ENCODE measurements at regions not wholly inside any gene's neighbourhood (a gene's known extent, or its start where the extent isn't known, plus 50 kb on each side); places are given as distances from the start of the nearest gene placed in this dataset.

DNA sequence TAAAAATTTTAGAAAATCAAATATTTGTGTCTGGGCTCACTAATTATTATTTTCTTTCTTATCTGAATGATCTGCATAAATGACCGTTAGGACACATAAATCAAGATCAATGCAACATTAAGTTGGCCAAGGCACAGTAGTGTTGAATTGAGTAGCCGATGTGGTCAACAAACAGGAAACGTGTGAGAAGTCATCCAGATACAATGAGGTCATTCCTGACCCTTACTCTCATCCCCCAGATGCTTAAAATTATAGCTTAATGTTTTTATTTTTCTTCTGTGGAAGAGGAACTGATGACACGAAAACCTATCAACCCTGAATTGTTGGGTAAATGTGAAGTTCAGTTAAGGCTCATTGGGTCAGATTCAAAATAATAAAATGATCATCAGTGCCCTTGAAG lies 222.9 kb downstream of the RFC3 start:
- no peak for DNase-seq

- peak; percentile 60 for DNase-seq
These were observed 226.1 kb downstream of the RFC3 start for GRCh38 chr13:34044041-34044440.

DNA sequence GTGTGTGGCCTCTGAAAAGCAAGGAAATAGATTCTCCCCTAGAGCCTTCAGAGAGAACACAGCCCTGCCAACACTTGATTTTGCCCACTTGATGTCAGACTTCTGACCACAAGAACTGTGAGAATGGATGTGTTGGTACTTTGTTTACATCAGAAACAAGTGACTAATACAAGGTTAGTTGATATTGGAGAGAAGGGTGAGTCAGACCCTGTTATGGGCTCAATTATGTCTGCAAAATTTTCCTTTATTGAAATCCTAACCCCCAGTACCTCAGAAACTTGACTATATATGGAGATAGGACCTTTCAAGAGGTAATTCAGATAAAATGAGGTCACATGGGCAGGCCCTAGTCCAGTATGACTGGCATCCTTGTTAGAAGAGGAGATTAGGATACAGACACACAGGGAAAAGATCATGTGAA lies 226.7 kb downstream of the RFC3 start:
- DNase-seq, result no peak

- DNase-seq, result no peak
These were observed 228.5 kb downstream of the RFC3 start for GRCh38 chr13:34046457-34046856.

DNA sequence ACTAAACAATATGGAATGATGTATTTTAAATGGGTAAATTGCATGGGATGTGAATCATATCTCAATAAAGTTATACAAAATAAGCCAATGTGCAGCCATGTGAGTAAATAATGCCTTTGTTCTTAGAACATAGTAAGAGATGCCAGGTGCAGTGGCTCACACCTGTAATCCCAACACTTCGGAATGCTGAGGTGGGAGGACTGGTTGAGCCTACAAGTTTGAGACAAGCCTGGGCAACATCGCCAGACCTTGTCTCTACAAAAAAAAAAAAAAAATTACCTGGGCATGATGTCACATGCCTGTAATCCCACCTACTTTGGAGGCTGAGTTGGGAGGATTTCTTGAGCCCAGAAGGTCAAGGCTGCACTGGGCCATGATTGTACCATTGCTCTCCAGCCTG lies 230.7 kb downstream of the RFC3 start:
- DNase-seq, result no peak

DNA sequence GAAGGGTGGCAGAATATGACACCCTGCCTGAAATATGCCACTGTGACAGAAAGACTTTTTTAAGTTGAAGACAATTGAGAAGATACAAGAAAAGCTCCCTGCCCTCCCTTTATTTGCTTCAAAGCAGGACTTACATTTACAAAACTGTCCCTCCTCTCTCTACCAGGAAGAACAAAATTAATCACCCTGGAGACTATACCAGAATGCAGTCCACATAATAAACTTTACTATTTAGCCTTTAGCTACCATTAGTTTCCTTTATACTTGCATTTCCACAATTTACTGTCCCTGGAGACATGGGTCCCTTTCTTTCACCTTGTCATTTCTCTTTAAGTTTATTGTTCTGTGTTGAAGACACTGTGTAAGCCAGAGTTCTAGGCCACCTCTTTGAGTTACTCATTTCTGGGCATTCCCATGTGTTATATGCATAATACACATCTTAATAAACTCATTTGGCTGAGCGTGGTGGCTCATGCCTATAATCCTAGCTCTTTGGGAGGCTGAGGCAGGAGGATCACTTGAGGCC lies 238.8 kb downstream of the RFC3 start:
- no peak for DNase-seq

- peak; percentile 17 for DNase-seq
These were observed 246.7 kb downstream of the RFC3 start for GRCh38 chr13:34064456-34065205.

- no peak for DNase-seq
These were observed 248.0 kb downstream of the RFC3 start for GRCh38 chr13:34065928-34066327.

DNA sequence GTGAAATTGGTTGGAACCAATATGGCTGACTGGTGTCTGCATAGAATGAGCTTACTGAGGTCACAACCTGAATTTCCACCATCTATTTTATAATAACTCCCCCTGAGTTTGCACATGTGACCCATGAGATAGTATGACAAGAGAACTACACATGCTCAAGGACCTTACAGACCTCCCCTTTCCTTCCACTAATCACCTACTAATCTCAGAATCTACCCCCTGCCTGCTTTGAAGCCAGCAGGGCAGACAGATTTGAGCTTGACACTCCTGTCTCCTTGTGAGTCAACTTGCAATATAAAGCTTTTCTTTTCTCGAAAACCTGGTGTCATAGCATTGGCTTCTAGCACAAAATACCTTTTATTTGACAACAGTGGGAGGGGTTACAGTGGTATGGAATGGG lies 248.4 kb downstream of the RFC3 start:
- no peak for DNase-seq

DNA sequence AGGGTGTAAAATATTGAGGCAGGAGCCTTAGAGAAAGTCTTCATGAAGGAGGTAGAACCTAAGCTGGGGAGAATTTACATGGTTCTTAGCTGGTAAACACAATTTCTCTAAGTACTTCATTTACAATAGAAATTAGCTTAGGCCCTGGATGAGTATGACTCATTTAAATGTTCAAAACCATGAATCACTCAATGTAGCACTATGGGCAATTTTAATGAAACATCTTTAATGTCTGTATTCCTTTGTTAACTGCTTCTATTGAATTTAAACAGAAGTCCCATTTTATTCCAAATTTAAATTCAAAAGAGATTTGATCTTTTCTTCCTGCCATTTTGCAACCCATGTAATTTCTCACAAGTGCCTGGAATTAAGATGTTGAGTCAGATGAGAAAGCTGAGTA lies 252.1 kb downstream of the RFC3 start:
- DNase-seq, result no peak

GRCh38 chr13:34070544-34071303 lies 252.8 kb downstream of the RFC3 start:
- DNase-seq, result peak; percentile 8

- DNase-seq, result no peak
These were observed 258.4 kb downstream of the RFC3 start for GRCh38 chr13:34076319-34076718.

DNA sequence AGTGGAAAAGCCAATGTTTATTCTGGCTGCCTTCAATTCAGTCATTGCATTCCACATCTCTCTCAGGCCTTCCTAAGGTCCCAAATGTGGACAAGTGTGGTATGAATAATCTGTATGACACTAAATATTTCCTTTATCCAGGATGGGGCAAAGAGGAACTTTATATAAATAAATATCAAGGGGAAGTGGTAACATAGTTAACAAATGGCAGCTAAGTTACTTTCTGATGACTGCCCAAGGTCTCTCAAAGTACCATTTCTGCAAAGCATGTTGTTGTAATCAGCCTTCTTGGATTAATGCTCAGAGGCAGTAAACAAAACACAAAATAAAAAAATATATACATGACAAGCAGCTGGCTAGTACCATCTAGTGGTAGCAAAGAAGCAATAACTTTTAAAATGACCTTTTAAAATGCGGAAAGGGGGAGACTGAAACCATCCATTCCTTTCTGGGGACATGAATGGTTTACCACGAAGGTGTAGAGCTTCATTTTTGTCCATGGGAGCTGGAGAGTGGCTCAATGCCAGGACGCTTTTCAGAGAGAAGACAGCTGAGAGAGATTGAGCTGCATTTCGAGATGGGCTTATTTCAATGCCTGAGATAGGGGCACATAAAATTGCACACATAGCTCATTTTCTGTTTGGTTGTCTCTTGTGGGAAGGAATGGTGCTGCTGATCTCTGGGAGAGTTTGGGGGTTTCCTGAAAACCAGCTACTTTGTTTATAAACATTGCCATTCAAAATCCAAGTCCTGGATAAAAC lies 259.2 kb downstream of the RFC3 start:
- DNase-seq, result peak; percentile 48

- peak; percentile 27 for DNase-seq
These were observed 260.5 kb downstream of the RFC3 start for GRCh38 chr13:34078334-34078999.

- peak; percentile 17 for DNase-seq
These were observed 267.3 kb downstream of the RFC3 start for GRCh38 chr13:34085204-34085603.

GRCh38 chr13:34086281-34086680 lies 268.3 kb downstream of the RFC3 start:
- no peak for DNase-seq

GRCh38 chr13:34087791-34088190 lies 269.8 kb downstream of the RFC3 start:
- DNase-seq, result no peak

DNA sequence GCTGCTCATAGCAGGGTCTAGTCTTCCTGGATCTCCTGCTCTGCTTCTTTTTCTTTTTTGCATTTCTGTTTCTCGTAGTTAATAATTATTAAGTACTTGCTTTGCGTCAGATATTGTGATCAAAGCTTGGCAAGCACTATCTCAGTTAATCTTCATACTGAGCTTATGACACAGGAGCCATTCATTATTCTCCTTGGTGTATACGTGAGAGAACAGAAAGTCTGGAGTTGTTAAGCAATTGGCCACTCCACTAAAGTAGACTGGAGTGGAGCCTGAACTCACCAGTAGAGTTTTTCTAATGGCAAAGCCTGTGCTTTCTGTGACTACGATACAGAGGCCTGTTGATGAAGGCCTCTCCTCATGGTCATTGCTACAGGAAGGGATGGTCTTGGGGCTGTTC lies 285.9 kb downstream of the RFC3 start:
- DNase-seq, result no peak

DNA sequence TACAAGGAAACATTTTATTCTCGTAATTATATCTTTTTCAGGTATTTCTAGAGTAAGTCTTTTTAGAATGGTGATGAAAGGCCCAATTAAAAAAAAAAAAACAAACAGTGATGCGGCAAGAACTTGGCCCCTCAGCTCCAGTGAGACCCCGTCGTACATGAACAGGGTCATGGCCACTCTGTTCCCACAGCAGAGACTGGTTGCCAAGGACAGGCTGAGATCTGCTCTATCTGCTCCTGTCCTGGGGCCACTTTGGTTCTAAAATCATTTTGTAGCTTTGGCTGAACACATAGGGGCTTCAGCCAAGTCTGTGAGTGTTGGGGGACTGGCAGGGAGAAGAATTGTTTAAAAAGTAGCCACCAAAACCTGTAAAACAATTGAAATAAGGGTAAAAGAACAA lies 286.9 kb downstream of the RFC3 start:
- DNase-seq, result no peak

- no peak for DNase-seq
These were observed 289.9 kb downstream of the RFC3 start for GRCh38 chr13:34107806-34108205.

DNA sequence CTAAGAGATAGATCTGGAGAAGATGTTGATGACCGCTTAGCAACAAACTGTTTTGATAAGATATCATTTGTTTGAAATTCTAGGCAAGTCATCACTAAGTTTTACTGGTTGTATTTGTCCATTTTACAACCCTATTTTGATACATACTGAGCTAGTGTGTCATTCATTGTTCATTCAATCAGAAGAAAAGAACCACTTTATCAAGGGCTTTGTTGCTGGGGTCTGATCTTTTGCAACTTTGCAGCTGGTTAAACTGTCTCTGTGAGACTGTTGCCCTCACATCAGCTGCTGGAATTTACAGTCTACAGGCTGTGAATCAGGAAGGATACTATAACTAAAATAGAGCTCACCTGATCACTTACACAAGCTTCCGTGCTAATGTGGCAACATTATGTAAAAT lies 290.5 kb downstream of the RFC3 start:
- DNase-seq, result no peak

- no peak for DNase-seq
These were observed 296.6 kb downstream of the RFC3 start for GRCh38 chr13:34114581-34114980.
